WTC11 (cell line): ENCODE measurements at regions not wholly inside any gene's neighbourhood (a gene's known extent, or its start where the extent isn't known, plus 50 kb on each side); places are given as distances from the start of the nearest gene placed in this dataset.

Source experiments
- ATAC-seq: fragments of 200-7000 bp; cut with Tn5 transposase; 2 replicates; pipeline ENCODE4 v1.10.0; 2021; ENCODE audit warnings: mild to moderate bottlenecking, moderate library complexity
- CTCF ChIA-PET: fragments of 300-600 bp; sonication (Branson Sonifier 250); formaldehyde crosslinking; loops from one replicate; lab custom pipeline; 2021; ENCODE audit warnings: antibody characterized with exemption; lab: Charles Lee
- POLR2A ChIA-PET: fragments of 350-600 bp; sonication (Branson Sonifier 250); formaldehyde crosslinking; loops from one replicate; lab custom pipeline; 2021; ENCODE audit warnings: antibody characterized with exemption; lab: Charles Lee
- DNase-seq: peaks from one replicate; pipeline ENCODE4 v3.0.0; 2021; ENCODE audit warnings: low spot score
- H3K27ac Mint-ChIP-seq: 2 replicates; pipeline ENCODE4 v1.8.0; 2021; ENCODE audit warnings: mixed read lengths
- H3K27me3 Mint-ChIP-seq: 2 replicates; pipeline ENCODE4 v1.8.0; 2021; ENCODE audit warnings: low read depth, mild to moderate bottlenecking, moderate library complexity, mixed read lengths
- H3K36me3 Mint-ChIP-seq: 2 replicates; pipeline ENCODE4 v1.8.0; 2021; ENCODE audit warnings: mixed read lengths
- H3K4me1 Mint-ChIP-seq: 2 replicates; pipeline ENCODE4 v1.8.0; 2022; ENCODE audit warnings: mixed read lengths
- H3K4me3 Mint-ChIP-seq: 2 replicates; pipeline ENCODE4 v1.8.0; 2021; ENCODE audit warnings: mild to moderate bottlenecking, moderate library complexity, mixed read lengths
- H3K9me3 Mint-ChIP-seq: 2 replicates; pipeline ENCODE4 v1.8.0; 2021; ENCODE audit warnings: mixed read lengths
- CREB1 ChIP-seq: sonication (generic); formaldehyde crosslinking; IDR thresholded peaks from 2 replicates; pipeline ENCODE4 v1.8.0; 2023; ENCODE audit warnings: mild to moderate bottlenecking, missing genetic modification reagents
- ELF4 ChIP-seq: sonication (generic); formaldehyde crosslinking; IDR thresholded peaks from 2 replicates; pipeline ENCODE4 v1.8.1; 2022; ENCODE audit warnings: low read depth, mild to moderate bottlenecking, moderate library complexity, missing genetic modification reagents
- EMX1 ChIP-seq: fragments of 250-450 bp; sonication (Bioruptor Pico); IDR thresholded peaks from 2 replicates; pipeline ENCODE4 v1.8.0; 2021; ENCODE audit warnings: mild to moderate bottlenecking
- ESRRA ChIP-seq: sonication (generic); formaldehyde crosslinking; IDR thresholded peaks from 2 replicates; pipeline ENCODE4 v1.8.1; 2022; ENCODE audit warnings: mild to moderate bottlenecking, missing genetic modification reagents, borderline replicate concordance
- ETV6 ChIP-seq: sonication (generic); formaldehyde crosslinking; IDR thresholded peaks from 2 replicates; pipeline ENCODE4 v1.8.1; 2022; ENCODE audit warnings: mild to moderate bottlenecking, missing genetic modification reagents
- FOXJ3 ChIP-seq: sonication (generic); formaldehyde crosslinking; IDR thresholded peaks from 2 replicates; pipeline ENCODE4 v1.9.0; 2021; ENCODE audit warnings: missing genetic modification reagents, mild to moderate bottlenecking, borderline replicate concordance
- FOXK1 ChIP-seq: sonication (generic); formaldehyde crosslinking; IDR thresholded peaks from 2 replicates; pipeline ENCODE4 v1.8.0; 2022; ENCODE audit warnings: mild to moderate bottlenecking, moderate library complexity, missing genetic modification reagents
- FOXP1 ChIP-seq: sonication (generic); formaldehyde crosslinking; IDR thresholded peaks from 2 replicates; pipeline ENCODE4 v1.8.0; 2022; ENCODE audit warnings: missing genetic modification reagents, mild to moderate bottlenecking, moderate library complexity, borderline replicate concordance
- GABPB1 ChIP-seq: sonication (generic); formaldehyde crosslinking; IDR thresholded peaks from 2 replicates; pipeline ENCODE4 v1.8.1; 2023; ENCODE audit warnings: mild to moderate bottlenecking, missing genetic modification reagents
- IRF2 ChIP-seq: sonication (generic); formaldehyde crosslinking; IDR thresholded peaks from 2 replicates; pipeline ENCODE4 v1.8.0; 2022; ENCODE audit warnings: low read depth, missing genetic modification reagents, borderline replicate concordance
- NFATC4 ChIP-seq: fragments of 250-450 bp; sonication (Bioruptor Pico); IDR thresholded peaks from 2 replicates; pipeline ENCODE4 v1.9.0; 2021; ENCODE audit warnings: mild to moderate bottlenecking
- OVOL2 ChIP-seq: fragments of 250-450 bp; sonication (Bioruptor Pico); IDR thresholded peaks from 2 replicates; pipeline ENCODE4 v1.9.0; 2021; ENCODE audit warnings: mild to moderate bottlenecking, borderline replicate concordance
- TEAD1 ChIP-seq: sonication (generic); formaldehyde crosslinking; IDR thresholded peaks from 2 replicates; pipeline ENCODE4 v1.8.0; 2022; ENCODE audit warnings: mild to moderate bottlenecking, missing genetic modification reagents
- TEAD4 ChIP-seq: sonication (generic); formaldehyde crosslinking; IDR thresholded peaks from 2 replicates; pipeline ENCODE4 v1.8.0; 2022; ENCODE audit warnings: mild to moderate bottlenecking, missing genetic modification reagents
- ZNF396 ChIP-seq: fragments of 250-450 bp; sonication (Bioruptor Pico); IDR thresholded peaks from 2 replicates; pipeline ENCODE4 v1.8.0; 2021; ENCODE audit warnings: mild to moderate bottlenecking, moderate library complexity, borderline replicate concordance
- TF ChIP-seq, protein P1 (sequence below): sonication (generic); formaldehyde crosslinking; IDR thresholded peaks from 2 replicates; pipeline ENCODE4 v1.8.1; 2023; ENCODE audit warnings: mild to moderate bottlenecking, moderate library complexity, missing genetic modification reagents
- TF ChIP-seq, protein P2 (sequence below): sonication (generic); formaldehyde crosslinking; IDR thresholded peaks from 2 replicates; pipeline ENCODE4 v1.8.1; 2022; ENCODE audit warnings: mild to moderate bottlenecking, moderate library complexity, missing genetic modification reagents
- TF ChIP-seq, protein P3 (sequence below): sonication (generic); formaldehyde crosslinking; IDR thresholded peaks from 2 replicates; pipeline ENCODE4 v1.8.1; 2023; ENCODE audit warnings: mild to moderate bottlenecking, missing genetic modification reagents, moderate library complexity
- TF ChIP-seq, protein P4 (sequence below): sonication (generic); formaldehyde crosslinking; IDR thresholded peaks from 2 replicates; pipeline ENCODE4 v1.8.1; 2022; ENCODE audit warnings: missing genetic modification reagents, borderline replicate concordance
- TF ChIP-seq, protein P5 (sequence below): sonication (generic); formaldehyde crosslinking; IDR thresholded peaks from 2 replicates; pipeline ENCODE4 v1.8.0; 2022; ENCODE audit warnings: mild to moderate bottlenecking, missing genetic modification reagents
- TF ChIP-seq, protein P6 (sequence below): sonication (generic); formaldehyde crosslinking; IDR thresholded peaks from 2 replicates; pipeline ENCODE4 v1.8.1; 2022; ENCODE audit warnings: low read depth, mild to moderate bottlenecking, moderate library complexity, missing genetic modification reagents, borderline replicate concordance
- TF ChIP-seq, protein P7 (sequence below): sonication (generic); formaldehyde crosslinking; IDR thresholded peaks from 2 replicates; pipeline ENCODE4 v1.8.1; 2022; ENCODE audit warnings: low read depth, missing genetic modification reagents, borderline replicate concordance
- TF ChIP-seq, protein P8 (sequence below): fragments of 200-600 bp; IDR thresholded peaks from 2 replicates; pipeline ENCODE4 v1.8.0; 2022; ENCODE audit warnings: antibody characterized with exemption

DNA sequence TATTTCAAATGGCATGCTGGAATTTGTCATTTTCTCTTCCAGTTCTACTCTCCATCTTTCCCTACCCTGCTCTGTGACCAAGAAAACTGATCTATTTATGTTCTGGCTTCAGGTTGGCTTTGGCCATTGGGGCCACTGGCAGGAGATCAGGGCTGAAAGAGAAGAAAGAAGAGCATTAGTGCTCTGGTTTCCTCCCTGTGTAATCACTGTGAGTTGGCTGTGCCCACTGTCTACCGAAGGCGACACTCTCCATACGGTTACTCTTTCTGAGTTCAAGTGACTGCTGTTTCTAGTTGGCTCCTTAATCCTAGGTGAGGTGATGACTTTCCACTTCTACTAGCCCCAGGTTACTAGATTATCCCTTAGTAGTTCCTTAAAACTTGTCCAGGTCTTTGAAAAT, 372.6 kb downstream of the PRELID2 start (continued):
- TF ChIP-seq FOXP1 (CRISPR knock-in tag): no peak
- no peak for TF ChIP-seq TEAD4 (CRISPR knock-in tag)
- no peak for TF ChIP-seq IRF2 (CRISPR knock-in tag)
- TF ChIP-seq, protein P1, sequence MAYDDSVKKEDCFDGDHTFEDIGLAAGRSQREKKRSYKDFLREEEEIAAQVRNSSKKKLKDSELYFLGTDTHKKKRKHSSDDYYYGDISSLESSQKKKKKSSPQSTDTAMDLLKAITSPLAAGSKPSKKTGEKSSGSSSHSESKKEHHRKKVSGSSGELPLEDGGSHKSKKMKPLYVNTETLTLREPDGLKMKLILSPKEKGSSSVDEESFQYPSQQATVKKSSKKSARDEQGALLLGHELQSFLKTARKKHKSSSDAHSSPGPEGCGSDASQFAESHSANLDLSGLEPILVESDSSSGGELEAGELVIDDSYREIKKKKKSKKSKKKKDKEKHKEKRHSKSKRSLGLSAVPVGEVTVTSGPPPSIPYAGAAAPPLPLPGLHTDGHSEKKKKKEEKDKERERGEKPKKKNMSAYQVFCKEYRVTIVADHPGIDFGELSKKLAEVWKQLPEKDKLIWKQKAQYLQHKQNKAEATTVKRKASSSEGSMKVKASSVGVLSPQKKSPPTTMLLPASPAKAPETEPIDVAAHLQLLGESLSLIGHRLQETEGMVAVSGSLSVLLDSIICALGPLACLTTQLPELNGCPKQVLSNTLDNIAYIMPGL (CRISPR knock-in tag): no peak
- TF ChIP-seq, protein P2, sequence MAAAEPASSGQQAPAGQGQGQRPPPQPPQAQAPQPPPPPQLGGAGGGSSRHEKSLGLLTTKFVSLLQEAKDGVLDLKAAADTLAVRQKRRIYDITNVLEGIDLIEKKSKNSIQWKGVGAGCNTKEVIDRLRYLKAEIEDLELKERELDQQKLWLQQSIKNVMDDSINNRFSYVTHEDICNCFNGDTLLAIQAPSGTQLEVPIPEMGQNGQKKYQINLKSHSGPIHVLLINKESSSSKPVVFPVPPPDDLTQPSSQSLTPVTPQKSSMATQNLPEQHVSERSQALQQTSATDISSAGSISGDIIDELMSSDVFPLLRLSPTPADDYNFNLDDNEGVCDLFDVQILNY (CRISPR knock-in tag): no peak
- TF ChIP-seq ESRRA (CRISPR knock-in tag): no peak

DNA sequence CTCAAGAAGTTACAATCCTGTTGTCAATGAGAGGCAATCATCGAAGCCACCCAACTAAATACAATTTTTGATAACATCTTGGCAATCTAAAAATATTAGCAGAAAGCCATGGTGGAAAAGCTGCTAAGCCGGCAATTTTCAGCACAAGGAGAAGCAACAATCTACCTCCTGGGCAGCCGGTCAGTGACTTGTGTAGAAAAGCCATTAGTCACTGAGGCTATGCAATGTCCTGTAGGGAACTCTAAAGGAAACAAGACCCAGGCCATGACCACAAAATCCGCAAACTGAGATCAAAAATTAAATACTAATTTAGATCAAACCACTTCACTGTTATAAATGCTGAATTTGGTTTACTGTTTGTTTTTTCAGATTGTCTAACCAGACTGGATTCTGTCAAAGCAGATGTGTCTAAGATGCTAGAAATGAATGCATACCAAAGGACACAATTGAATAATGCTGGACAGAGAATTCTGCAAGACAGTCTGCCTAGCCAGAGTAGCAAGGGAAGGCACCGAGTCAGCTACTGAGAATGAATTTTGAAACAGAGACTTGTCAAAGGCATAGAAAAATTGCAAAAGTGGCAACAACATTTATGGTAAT, 384.8 kb downstream of the PRELID2 start:
- TF ChIP-seq ZNF396 (no peak), NFATC4 (CRISPR knock-in tag) (no peak), FOXK1 (CRISPR knock-in tag) (no peak), OVOL2 (no peak), CREB1 (CRISPR knock-in tag) (no peak), IRF2 (CRISPR knock-in tag) (no peak), GABPB1 (CRISPR knock-in tag) (no peak)
- TF ChIP-seq, protein P3, sequence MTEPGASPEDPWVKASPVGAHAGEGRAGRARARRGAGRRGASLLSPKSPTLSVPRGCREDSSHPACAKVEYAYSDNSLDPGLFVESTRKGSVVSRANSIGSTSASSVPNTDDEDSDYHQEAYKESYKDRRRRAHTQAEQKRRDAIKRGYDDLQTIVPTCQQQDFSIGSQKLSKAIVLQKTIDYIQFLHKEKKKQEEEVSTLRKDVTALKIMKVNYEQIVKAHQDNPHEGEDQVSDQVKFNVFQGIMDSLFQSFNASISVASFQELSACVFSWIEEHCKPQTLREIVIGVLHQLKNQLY (CRISPR knock-in tag): no peak
- TF ChIP-seq, protein P4, sequence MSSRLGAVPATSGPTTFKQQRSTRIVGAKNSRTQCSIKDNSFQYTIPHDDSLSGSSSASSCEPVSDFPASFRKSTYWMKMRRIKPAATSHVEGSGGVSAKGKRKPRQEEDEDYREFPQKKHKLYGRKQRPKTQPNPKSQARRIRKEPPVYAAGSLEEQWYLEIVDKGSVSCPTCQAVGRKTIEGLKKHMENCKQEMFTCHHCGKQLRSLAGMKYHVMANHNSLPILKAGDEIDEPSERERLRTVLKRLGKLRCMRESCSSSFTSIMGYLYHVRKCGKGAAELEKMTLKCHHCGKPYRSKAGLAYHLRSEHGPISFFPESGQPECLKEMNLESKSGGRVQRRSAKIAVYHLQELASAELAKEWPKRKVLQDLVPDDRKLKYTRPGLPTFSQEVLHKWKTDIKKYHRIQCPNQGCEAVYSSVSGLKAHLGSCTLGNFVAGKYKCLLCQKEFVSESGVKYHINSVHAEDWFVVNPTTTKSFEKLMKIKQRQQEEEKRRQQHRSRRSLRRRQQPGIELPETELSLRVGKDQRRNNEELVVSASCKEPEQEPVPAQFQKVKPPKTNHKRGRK: no peak
- TF ChIP-seq, protein P5, sequence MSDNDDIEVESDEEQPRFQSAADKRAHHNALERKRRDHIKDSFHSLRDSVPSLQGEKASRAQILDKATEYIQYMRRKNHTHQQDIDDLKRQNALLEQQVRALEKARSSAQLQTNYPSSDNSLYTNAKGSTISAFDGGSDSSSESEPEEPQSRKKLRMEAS (CRISPR knock-in tag): no peak
- TF ChIP-seq, protein P2 (CRISPR knock-in tag): no peak
- DNase-seq (no peak), ATAC-seq (no peak)
- Mint-ChIP-seq H3K4me1 (peaks cover 10% of the 10 kb centered on the region; the same call in 1 of the 2 replicates), H3K27ac (no peak overlapping the region), H3K36me3 (peaks cover 3% of the 10 kb centered on the region), H3K27me3 (no peaks in the 10 kb centered on the region), H3K9me3 (peaks cover 3% of the 10 kb centered on the region), H3K4me3 (no peak overlapping the region)
- POLR2A ChIA-PET: no interaction called here
- CTCF ChIA-PET: no interaction called here

DNA sequence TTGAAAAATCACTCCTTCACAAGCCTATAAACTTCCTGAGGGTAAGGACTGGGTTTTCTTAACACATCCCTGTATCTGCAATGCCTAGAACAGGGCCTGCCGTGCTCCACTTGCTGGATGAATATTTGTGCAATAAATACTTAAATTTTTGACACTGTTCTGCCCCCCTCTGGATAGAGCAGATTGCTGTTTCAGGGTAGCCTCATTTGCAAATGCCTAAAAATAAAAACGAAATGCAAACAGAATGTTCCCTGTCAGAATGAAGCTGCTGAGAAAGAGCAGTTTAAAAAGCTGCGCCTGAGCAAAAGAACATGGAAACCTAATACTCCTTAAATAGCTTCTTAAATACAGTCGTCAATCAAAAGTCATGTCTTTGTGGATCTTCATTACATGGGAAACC, 385.3 kb downstream of the PRELID2 start:
- no peak for ATAC-seq
- H3K27me3 Mint-ChIP-seq: no peaks in the 10 kb centered on the region
- TF ChIP-seq ETV6 (CRISPR knock-in tag) (no peak), ELF4 (CRISPR knock-in tag) (no peak), CREB1 (CRISPR knock-in tag) (no peak), TEAD1 (CRISPR knock-in tag) (no peak), OVOL2 (no peak), FOXJ3 (CRISPR knock-in tag) (no peak), EMX1 (CRISPR knock-in tag) (no peak)
- TF ChIP-seq, protein P6, sequence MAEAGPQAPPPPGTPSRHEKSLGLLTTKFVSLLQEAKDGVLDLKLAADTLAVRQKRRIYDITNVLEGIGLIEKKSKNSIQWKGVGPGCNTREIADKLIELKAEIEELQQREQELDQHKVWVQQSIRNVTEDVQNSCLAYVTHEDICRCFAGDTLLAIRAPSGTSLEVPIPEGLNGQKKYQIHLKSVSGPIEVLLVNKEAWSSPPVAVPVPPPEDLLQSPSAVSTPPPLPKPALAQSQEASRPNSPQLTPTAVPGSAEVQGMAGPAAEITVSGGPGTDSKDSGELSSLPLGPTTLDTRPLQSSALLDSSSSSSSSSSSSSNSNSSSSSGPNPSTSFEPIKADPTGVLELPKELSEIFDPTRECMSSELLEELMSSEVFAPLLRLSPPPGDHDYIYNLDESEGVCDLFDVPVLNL (CRISPR knock-in tag): no peak
- TF ChIP-seq, protein P7, sequence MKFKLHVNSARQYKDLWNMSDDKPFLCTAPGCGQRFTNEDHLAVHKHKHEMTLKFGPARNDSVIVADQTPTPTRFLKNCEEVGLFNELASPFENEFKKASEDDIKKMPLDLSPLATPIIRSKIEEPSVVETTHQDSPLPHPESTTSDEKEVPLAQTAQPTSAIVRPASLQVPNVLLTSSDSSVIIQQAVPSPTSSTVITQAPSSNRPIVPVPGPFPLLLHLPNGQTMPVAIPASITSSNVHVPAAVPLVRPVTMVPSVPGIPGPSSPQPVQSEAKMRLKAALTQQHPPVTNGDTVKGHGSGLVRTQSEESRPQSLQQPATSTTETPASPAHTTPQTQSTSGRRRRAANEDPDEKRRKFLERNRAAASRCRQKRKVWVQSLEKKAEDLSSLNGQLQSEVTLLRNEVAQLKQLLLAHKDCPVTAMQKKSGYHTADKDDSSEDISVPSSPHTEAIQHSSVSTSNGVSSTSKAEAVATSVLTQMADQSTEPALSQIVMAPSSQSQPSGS: no peak
- TF ChIP-seq, protein P8, sequence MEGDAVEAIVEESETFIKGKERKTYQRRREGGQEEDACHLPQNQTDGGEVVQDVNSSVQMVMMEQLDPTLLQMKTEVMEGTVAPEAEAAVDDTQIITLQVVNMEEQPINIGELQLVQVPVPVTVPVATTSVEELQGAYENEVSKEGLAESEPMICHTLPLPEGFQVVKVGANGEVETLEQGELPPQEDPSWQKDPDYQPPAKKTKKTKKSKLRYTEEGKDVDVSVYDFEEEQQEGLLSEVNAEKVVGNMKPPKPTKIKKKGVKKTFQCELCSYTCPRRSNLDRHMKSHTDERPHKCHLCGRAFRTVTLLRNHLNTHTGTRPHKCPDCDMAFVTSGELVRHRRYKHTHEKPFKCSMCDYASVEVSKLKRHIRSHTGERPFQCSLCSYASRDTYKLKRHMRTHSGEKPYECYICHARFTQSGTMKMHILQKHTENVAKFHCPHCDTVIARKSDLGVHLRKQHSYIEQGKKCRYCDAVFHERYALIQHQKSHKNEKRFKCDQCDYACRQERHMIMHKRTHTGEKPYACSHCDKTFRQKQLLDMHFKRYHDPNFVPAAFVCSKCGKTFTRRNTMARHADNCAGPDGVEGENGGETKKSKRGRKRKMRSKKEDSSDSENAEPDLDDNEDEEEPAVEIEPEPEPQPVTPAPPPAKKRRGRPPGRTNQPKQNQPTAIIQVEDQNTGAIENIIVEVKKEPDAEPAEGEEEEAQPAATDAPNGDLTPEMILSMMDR: no peak

More for the DNA sequence above, 385.3 kb downstream of the PRELID2 start:
- Mint-ChIP-seq H3K36me3 (peaks cover 3% of the 10 kb centered on the region), H3K27ac (no peak overlapping the region), H3K4me1 (peaks cover 10% of the 10 kb centered on the region; the same call in 1 of the 2 replicates), H3K9me3 (peaks cover 3% of the 10 kb centered on the region), H3K4me3 (no peak overlapping the region)
- DNase-seq: no peak
- POLR2A ChIA-PET: no interaction called here
- CTCF ChIA-PET: no interaction called here
